ENCODE measurements at regions not wholly inside any gene's neighbourhood (a gene's known extent, or its start where the extent isn't known, plus 50 kb on each side); places are given as distances from the start of the nearest gene placed in this dataset.

- TF ChIP-seq CTCF (IDR thresholded peaks at IDR 0.05; ENCODE audit: insufficient read depth, missing control alignments): no peak
- DNase-seq (ENCODE audit: insufficient read length, low spot score): no peak
- FAIRE-seq: no peak
Measured at GRCh38 chr16:82260212-82260795, 90.3 kb upstream of the MPHOSPH6 start.

GRCh38 chr16:82259731-82260130 lies 89.7 kb upstream of the MPHOSPH6 start:
- no peak for TF ChIP-seq CTCF (IDR thresholded peaks at IDR 0.05; ENCODE audit: insufficient read depth, missing control alignments)
- DNase-seq (ENCODE audit: insufficient read length, low spot score): no peak
- no peak for FAIRE-seq

DNA sequence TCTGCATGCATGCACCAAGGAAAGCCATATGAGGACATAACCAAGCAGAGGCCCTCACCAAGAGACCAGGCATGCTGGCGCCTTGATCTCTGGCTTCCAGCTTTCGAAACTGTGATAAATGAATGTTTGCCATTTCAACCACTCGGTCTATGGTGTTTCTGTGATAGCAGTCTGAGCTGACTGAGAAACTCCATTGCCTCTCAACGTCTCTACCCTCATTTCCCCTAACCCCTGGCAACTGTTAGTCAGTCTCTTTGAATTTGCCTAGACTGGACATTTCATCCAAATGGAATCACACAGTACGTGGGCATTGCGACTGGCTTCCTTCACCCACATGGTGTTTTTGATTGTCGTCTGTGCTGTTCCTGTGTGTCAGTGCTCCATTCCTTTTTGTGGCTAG lies 88.0 kb upstream of the MPHOSPH6 start:
- no peak for DNase-seq (ENCODE audit: insufficient read length, low spot score)
- FAIRE-seq: no peak
- no peak for TF ChIP-seq CTCF (IDR thresholded peaks at IDR 0.05; ENCODE audit: insufficient read depth, missing control alignments)

- FAIRE-seq (no peak), DNase-seq (ENCODE audit: insufficient read length, low spot score) (no peak)
- no peak for TF ChIP-seq CTCF (IDR thresholded peaks at IDR 0.05; ENCODE audit: insufficient read depth, missing control alignments)
Measured at GRCh38 chr16:82252582-82252981, 82.6 kb upstream of the MPHOSPH6 start.

GRCh38 chr16:82248677-82249076 lies 78.7 kb upstream of the MPHOSPH6 start:
- no peak for TF ChIP-seq CTCF (IDR thresholded peaks at IDR 0.05; ENCODE audit: insufficient read depth, missing control alignments)
- FAIRE-seq: no peak
- no peak for DNase-seq (ENCODE audit: insufficient read length, low spot score)

- no peak for TF ChIP-seq CTCF (IDR thresholded peaks at IDR 0.05; ENCODE audit: insufficient read depth, missing control alignments)
- FAIRE-seq (no peak), DNase-seq (ENCODE audit: insufficient read length, low spot score) (no peak)
Measured at GRCh38 chr16:82248012-82248656, 78.1 kb upstream of the MPHOSPH6 start.

- TF ChIP-seq CTCF (IDR thresholded peaks at IDR 0.05; ENCODE audit: insufficient read depth, missing control alignments): no peak
- DNase-seq (ENCODE audit: insufficient read length, low spot score): no peak
- no peak for FAIRE-seq
Measured at GRCh38 chr16:82242201-82242600, 72.2 kb upstream of the MPHOSPH6 start.
